Neural progenitor cell (in vitro differentiated cells): ENCODE measurements at regions not wholly inside any gene's neighbourhood (a gene's known extent, or its start where the extent isn't known, plus 50 kb on each side); places are given as distances from the start of the nearest gene placed in this dataset.

ENCODE experiments used
- EZH2 ChIP-seq: fragments of 200-600 bp; sonication (generic); IDR thresholded peaks from 2 replicates; pipeline ENCODE4 v1.6.1; 2017; ENCODE audit warnings: antibody characterized with exemption, mild to moderate bottlenecking, moderate library complexity
- EZH2phosphoT487 ChIP-seq: fragments of 200-600 bp; sonication (generic); IDR thresholded peaks from 2 replicates; pipeline ENCODE4 v1.6.1; 2017; ENCODE audit warnings: antibody characterized with exemption
- TF ChIP-seq, protein P1 (sequence below): fragments of 200-600 bp; sonication (generic); IDR thresholded peaks from 2 replicates; pipeline ENCODE4 v1.5.1; 2017; ENCODE audit warnings: antibody characterized with exemption, mild to moderate bottlenecking

DNA sequence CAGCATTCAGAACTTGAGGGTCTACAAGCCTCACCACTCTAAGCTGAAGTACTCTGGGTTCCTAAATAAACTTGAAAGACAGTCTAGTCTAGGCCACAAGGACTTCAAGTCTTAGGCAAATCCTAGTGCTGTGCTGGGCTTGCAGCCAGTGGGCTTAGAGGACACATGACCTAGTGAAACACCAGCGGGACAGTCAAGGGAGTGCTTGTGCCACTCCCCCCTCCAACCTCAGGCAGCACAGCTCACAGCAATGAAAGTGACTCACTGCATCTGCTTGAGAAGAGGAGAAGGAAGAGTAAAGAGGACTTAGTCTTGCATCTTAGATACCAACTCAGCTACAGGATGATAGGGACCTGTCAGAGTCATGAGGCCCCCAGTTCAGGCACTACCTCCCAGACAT lies 438.1 kb downstream of the IPO8 start:
- TF ChIP-seq, protein P1, sequence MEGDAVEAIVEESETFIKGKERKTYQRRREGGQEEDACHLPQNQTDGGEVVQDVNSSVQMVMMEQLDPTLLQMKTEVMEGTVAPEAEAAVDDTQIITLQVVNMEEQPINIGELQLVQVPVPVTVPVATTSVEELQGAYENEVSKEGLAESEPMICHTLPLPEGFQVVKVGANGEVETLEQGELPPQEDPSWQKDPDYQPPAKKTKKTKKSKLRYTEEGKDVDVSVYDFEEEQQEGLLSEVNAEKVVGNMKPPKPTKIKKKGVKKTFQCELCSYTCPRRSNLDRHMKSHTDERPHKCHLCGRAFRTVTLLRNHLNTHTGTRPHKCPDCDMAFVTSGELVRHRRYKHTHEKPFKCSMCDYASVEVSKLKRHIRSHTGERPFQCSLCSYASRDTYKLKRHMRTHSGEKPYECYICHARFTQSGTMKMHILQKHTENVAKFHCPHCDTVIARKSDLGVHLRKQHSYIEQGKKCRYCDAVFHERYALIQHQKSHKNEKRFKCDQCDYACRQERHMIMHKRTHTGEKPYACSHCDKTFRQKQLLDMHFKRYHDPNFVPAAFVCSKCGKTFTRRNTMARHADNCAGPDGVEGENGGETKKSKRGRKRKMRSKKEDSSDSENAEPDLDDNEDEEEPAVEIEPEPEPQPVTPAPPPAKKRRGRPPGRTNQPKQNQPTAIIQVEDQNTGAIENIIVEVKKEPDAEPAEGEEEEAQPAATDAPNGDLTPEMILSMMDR: no peak
- TF ChIP-seq EZH2 (no peak), EZH2phosphoT487 (no peak)
